ENCODE measurements at regions not wholly inside any gene's neighbourhood (a gene's known extent, or its start where the extent isn't known, plus 50 kb on each side); places are given as distances from the start of the nearest gene placed in this dataset.

GRCh38 chr2:150020937-150021673, 433.5 kb upstream of the MMADHC start:
- TF ChIP-seq CTCF (IDR thresholded peaks at IDR 0.05) = no peak
- no peak for TF ChIP-seq POLR2A (IDR thresholded peaks at IDR 0.05)
- no peak for TF ChIP-seq POLR2AphosphoS5 (IDR thresholded peaks at IDR 0.05)
- TF ChIP-seq EP300 (IDR thresholded peaks at IDR 0.05) = no peak

Measured in suprapubic skin (tissue), 4 donors.